SHP77 (cell line): ENCODE measurements at regions not wholly inside any gene's neighbourhood (a gene's known extent, or its start where the extent isn't known, plus 50 kb on each side); places are given as distances from the start of the nearest gene placed in this dataset.
"Not testable (repeated sequence)": the region's sequence is repeated elsewhere in the genome, so short reads cannot be mapped to it uniquely, and the experiment has no call there.

Source experiments
- DNase-seq, 2 experiments: peaks; one replicate each; lab custom pipeline; 2025; lab: John Stamatoyannopoulos, UW

- no peak for DNase-seq
These were observed 205.0 kb upstream of the AHR start for GRCh38 chr7:17093461-17093860.

GRCh38 chr7:17094963-17095574 lies 203.4 kb upstream of the AHR start:
- no peak for DNase-seq

- no peak for DNase-seq
These were observed 202.5 kb upstream of the AHR start for GRCh38 chr7:17095931-17096330.

GRCh38 chr7:17097668-17098297 lies 200.7 kb upstream of the AHR start:
- no peak for DNase-seq

GRCh38 chr7:17098515-17098914 lies 199.9 kb upstream of the AHR start:
- DNase-seq = no peak

- DNase-seq = no peak
These were observed 199.1 kb upstream of the AHR start for GRCh38 chr7:17099083-17099973.

GRCh38 chr7:17099974-17100509 lies 198.4 kb upstream of the AHR start:
- not testable (repeated sequence) for DNase-seq

GRCh38 chr7:17101207-17101696 lies 197.2 kb upstream of the AHR start:
- no peak for DNase-seq

- DNase-seq = no peak
These were observed 195.3 kb upstream of the AHR start for GRCh38 chr7:17103170-17103569.

- no peak for DNase-seq
These were observed 194.5 kb upstream of the AHR start for GRCh38 chr7:17103984-17104383.

GRCh38 chr7:17104419-17104818 lies 194.0 kb upstream of the AHR start:
- no peak for DNase-seq

GRCh38 chr7:17105701-17106100 lies 192.8 kb upstream of the AHR start:
- DNase-seq = no peak

- DNase-seq = no peak
These were observed 190.3 kb upstream of the AHR start for GRCh38 chr7:17108049-17108584.

- no peak for DNase-seq
These were observed 189.4 kb upstream of the AHR start for GRCh38 chr7:17109020-17109419.

- not testable (repeated sequence) for DNase-seq
These were observed 184.7 kb upstream of the AHR start for GRCh38 chr7:17113770-17114169.

GRCh38 chr7:17118412-17118811 lies 180.0 kb upstream of the AHR start:
- DNase-seq = no peak

GRCh38 chr7:17120756-17121155 lies 177.7 kb upstream of the AHR start:
- no peak for DNase-seq

GRCh38 chr7:17121671-17122070 lies 176.8 kb upstream of the AHR start:
- DNase-seq = no peak

- no peak for DNase-seq
These were observed 175.4 kb upstream of the AHR start for GRCh38 chr7:17123020-17123419.

- no peak for DNase-seq
These were observed 171.8 kb upstream of the AHR start for GRCh38 chr7:17126413-17127268.

- DNase-seq = no peak
These were observed 169.2 kb upstream of the AHR start for GRCh38 chr7:17129218-17129617.
